ENCODE measurements at regions not wholly inside any gene's neighbourhood (a gene's known extent, or its start where the extent isn't known, plus 50 kb on each side); places are given as distances from the start of the nearest gene placed in this dataset.
"Not testable (repeated sequence)": the region's sequence is repeated elsewhere in the genome, so short reads cannot be mapped to it uniquely, and the experiment has no call there.

- no peak for DNase-seq
Measured at GRCh38 chr15:98280284-98280975, 319.9 kb downstream of the ARRDC4 start.

GRCh38 chr15:98281130-98281529 lies 320.6 kb downstream of the ARRDC4 start:
- no peak for DNase-seq

- no peak for DNase-seq
Measured at GRCh38 chr15:98282656-98283332, 322.3 kb downstream of the ARRDC4 start.

GRCh38 chr15:98286200-98286599 lies 325.7 kb downstream of the ARRDC4 start:
- no peak for DNase-seq

- no peak for DNase-seq
Measured at GRCh38 chr15:98286831-98287230, 326.3 kb downstream of the ARRDC4 start.

- no peak for DNase-seq
Measured at GRCh38 chr15:98288091-98288590, 327.6 kb downstream of the ARRDC4 start.

- no peak for DNase-seq
Measured at GRCh38 chr15:98289747-98290146, 329.2 kb downstream of the ARRDC4 start.

- DNase-seq = no peak
Measured at GRCh38 chr15:98292442-98293240, 332.1 kb downstream of the ARRDC4 start.

- no peak for DNase-seq
Measured at GRCh38 chr15:98294126-98294525, 333.6 kb downstream of the ARRDC4 start.

GRCh38 chr15:98295101-98295759 lies 334.7 kb downstream of the ARRDC4 start:
- not testable (repeated sequence) for DNase-seq

GRCh38 chr15:98296653-98297052 lies 336.1 kb downstream of the ARRDC4 start:
- DNase-seq = no peak

- no peak for DNase-seq
Measured at GRCh38 chr15:98304371-98304770, 343.9 kb downstream of the ARRDC4 start.

GRCh38 chr15:98308117-98308516 lies 340.2 kb upstream of the IGF1R start:
- no peak for DNase-seq

GRCh38 chr15:98311566-98312188 lies 336.7 kb upstream of the IGF1R start:
- peak; percentile 57 for DNase-seq

- DNase-seq = no peak
Measured at GRCh38 chr15:98312913-98313312, 335.4 kb upstream of the IGF1R start.

- no peak for DNase-seq
Measured at GRCh38 chr15:98315971-98316370, 332.4 kb upstream of the IGF1R start.

- DNase-seq = no peak
Measured at GRCh38 chr15:98321896-98322295, 326.4 kb upstream of the IGF1R start.

- DNase-seq = no peak
Measured at GRCh38 chr15:98322581-98322980, 325.8 kb upstream of the IGF1R start.

- DNase-seq = no peak
Measured at GRCh38 chr15:98324341-98324970, 323.9 kb upstream of the IGF1R start.

- DNase-seq = no peak
Measured at GRCh38 chr15:98326804-98327203, 321.5 kb upstream of the IGF1R start.

- DNase-seq = no peak
Measured at GRCh38 chr15:98330258-98330657, 318.1 kb upstream of the IGF1R start.
